ENCODE measurements at regions not wholly inside any gene's neighbourhood (a gene's known extent, or its start where the extent isn't known, plus 50 kb on each side); places are given as distances from the start of the nearest gene placed in this dataset.

DNA sequence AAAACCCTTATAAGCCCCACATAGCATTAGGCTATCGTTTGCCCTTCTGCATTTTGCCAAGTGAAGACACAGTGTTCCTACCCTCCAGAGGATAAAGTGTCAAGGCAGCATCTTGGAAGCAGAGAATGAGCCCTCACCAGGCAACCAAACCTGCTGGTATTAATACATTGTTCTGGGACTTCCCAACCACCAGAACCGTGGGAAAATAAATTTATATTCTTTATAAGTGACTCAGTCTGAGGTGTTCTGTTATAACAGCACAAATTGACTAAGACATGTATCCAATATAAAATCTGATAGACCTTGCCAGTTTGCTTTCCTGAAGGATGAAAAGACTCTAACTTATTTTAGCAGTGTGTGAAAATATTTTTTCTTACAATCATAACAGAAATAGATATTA, 792.5 kb upstream of the LRRC4C start:
- Mint-ChIP-seq H3K27ac (no peak overlapping the region), H3K36me3 (no peaks in the 10 kb centered on the region), H3K4me1 (ENCODE audit: unreplicated experiment) (peaks cover 3% of the 10 kb centered on the region), H3K4me3 (no peak overlapping the region), H3K27me3 (no peaks in the 10 kb centered on the region), H3K9me3 (peaks cover 5% of the 10 kb centered on the region)
- TF ChIP-seq, protein P1, sequence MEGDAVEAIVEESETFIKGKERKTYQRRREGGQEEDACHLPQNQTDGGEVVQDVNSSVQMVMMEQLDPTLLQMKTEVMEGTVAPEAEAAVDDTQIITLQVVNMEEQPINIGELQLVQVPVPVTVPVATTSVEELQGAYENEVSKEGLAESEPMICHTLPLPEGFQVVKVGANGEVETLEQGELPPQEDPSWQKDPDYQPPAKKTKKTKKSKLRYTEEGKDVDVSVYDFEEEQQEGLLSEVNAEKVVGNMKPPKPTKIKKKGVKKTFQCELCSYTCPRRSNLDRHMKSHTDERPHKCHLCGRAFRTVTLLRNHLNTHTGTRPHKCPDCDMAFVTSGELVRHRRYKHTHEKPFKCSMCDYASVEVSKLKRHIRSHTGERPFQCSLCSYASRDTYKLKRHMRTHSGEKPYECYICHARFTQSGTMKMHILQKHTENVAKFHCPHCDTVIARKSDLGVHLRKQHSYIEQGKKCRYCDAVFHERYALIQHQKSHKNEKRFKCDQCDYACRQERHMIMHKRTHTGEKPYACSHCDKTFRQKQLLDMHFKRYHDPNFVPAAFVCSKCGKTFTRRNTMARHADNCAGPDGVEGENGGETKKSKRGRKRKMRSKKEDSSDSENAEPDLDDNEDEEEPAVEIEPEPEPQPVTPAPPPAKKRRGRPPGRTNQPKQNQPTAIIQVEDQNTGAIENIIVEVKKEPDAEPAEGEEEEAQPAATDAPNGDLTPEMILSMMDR (conservative IDR thresholded peaks at IDR 0.05), result no peak
- no peak for DNase-seq (ENCODE audit: extremely low spot score, unreplicated experiment)

DNA sequence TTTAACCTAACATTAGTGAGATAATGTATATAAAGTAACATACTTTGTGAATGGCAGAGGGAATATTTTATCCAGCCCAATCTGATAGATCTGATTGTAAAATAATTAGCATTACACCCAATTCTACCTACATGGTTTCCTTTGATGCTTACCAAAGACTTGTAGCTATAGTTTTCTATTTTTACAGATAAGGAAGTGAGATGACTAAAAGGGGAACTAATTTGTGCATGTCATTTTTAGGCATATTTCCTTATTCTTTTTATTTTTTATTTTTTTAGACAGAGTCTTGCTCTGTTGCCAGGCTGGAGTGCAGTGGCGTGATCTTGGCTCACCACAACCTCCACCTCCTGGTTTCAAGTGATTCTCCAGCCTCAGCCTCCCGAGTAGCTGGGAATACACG, 793.7 kb upstream of the LRRC4C start:
- peaks cover 3% of the 10 kb centered on the region for H3K4me1 Mint-ChIP-seq (ENCODE audit: unreplicated experiment)
- H3K9me3 Mint-ChIP-seq, result peaks cover 5% of the 10 kb centered on the region
- no peak overlapping the region for H3K4me3 Mint-ChIP-seq

DNA sequence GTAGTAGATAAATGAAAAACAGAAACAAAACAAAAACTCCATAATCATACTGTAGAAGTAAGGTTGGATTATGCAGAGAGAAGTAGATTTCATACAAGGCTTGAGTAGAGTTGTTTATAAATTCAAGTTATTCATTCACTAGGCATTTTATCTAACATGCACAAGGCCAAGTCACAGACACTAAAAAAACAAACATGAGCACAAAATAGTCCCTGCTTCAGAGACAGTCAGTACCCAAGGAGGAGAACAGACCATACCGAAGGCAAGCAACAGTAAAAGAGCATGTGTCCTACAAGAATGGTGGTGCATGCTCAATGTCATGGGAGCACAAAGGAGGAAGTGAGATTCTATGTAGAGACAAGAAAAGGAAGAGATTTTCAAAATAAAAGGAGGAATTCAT, 796.5 kb upstream of the LRRC4C start:
- no peaks in the 10 kb centered on the region for H3K27me3 Mint-ChIP-seq
- no peak overlapping the region for H3K4me3 Mint-ChIP-seq
- no peaks in the 10 kb centered on the region for H3K36me3 Mint-ChIP-seq
- DNase-seq (ENCODE audit: extremely low spot score, unreplicated experiment), result no peak
- H3K9me3 Mint-ChIP-seq, result peaks cover 4% of the 10 kb centered on the region
- no peaks in the 10 kb centered on the region for H3K4me1 Mint-ChIP-seq (ENCODE audit: unreplicated experiment)
- TF ChIP-seq, protein P1 (conservative IDR thresholded peaks at IDR 0.05), result no peak
- no peak overlapping the region for H3K27ac Mint-ChIP-seq

More for the DNA sequence above, 793.7 kb upstream of the LRRC4C start:
- H3K27me3 Mint-ChIP-seq, result no peaks in the 10 kb centered on the region
- no peaks in the 10 kb centered on the region for H3K36me3 Mint-ChIP-seq
- no peak for DNase-seq (ENCODE audit: extremely low spot score, unreplicated experiment)
- TF ChIP-seq, protein P1 (conservative IDR thresholded peaks at IDR 0.05), result no peak
- no peak overlapping the region for H3K27ac Mint-ChIP-seq

DNA sequence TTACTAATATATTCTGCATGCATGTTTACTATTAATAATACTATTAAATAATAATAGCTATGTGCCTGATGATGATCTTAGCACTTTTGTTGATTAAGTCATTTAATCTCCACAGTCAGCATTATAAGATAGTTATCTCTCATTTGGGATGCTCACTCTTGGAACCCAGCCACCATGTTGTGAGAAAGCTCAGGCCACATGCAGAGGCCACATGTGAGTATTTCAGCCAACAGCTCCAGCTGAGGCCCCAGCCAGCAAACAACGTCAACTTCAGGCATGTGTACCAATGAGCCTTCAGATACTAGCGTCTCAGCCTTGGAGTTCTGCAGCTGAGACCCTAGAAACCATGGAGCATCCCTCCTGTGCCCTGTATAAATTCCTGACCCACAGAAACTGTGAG, 798.1 kb upstream of the LRRC4C start:
- Mint-ChIP-seq H3K4me1 (ENCODE audit: unreplicated experiment) (no peaks in the 10 kb centered on the region), H3K27ac (no peak overlapping the region), H3K9me3 (peaks cover 4% of the 10 kb centered on the region), H3K36me3 (no peaks in the 10 kb centered on the region), H3K27me3 (no peaks in the 10 kb centered on the region), H3K4me3 (no peak overlapping the region)
- no peak for DNase-seq (ENCODE audit: extremely low spot score, unreplicated experiment)
- TF ChIP-seq, protein P1 (conservative IDR thresholded peaks at IDR 0.05), result no peak

DNA sequence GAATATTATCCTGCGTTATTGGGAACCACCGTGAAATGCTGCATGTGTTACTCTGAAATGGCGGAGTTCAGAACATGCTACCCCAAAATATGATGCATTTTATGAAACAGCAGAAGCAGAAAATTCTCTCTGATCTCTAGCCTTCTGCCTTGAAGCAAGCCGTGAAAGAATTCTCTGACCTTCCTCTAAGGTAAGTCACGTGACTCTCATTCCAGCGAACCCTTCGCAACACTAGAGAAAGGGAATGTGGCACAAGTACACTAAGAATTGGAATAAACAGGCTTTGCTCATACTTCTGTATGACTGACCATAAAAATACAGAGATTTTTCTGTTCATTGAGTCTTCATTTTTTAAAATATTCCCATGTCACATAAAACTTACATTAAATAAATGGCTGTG, 805.6 kb upstream of the LRRC4C start:
- no peak overlapping the region for H3K4me3 Mint-ChIP-seq
- no peak overlapping the region for H3K27ac Mint-ChIP-seq
- TF ChIP-seq, protein P1 (conservative IDR thresholded peaks at IDR 0.05), result no peak
- H3K36me3 Mint-ChIP-seq, result no peaks in the 10 kb centered on the region
- H3K4me1 Mint-ChIP-seq (ENCODE audit: unreplicated experiment), result no peaks in the 10 kb centered on the region
- H3K9me3 Mint-ChIP-seq, result peaks cover under 1% of the 10 kb centered on the region
- H3K27me3 Mint-ChIP-seq, result no peaks in the 10 kb centered on the region
- no peak for DNase-seq (ENCODE audit: extremely low spot score, unreplicated experiment)

DNA sequence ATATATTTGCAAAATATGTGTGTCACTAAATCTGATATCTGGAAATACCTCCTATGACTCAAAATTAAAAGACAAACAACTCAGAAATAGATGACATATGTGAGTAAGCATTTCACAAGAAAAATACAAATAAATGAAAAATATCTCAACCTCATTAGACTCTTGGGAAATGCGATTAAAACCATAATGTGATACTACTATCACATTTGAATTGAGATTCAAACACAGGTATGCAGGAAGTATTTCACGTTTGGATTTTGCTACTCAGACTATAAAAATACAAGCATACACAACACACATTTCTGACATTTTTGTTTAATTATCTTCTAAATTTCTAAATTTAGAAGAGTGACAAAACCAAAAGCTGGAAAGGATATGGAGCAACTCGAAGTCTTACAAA, 811.9 kb upstream of the LRRC4C start:
- Mint-ChIP-seq H3K4me3 (no peak overlapping the region), H3K4me1 (ENCODE audit: unreplicated experiment) (no peaks in the 10 kb centered on the region)
- TF ChIP-seq, protein P1 (conservative IDR thresholded peaks at IDR 0.05), result no peak

More for the DNA sequence above, 811.9 kb upstream of the LRRC4C start:
- Mint-ChIP-seq H3K27me3 (no peaks in the 10 kb centered on the region), H3K36me3 (no peaks in the 10 kb centered on the region), H3K9me3 (peaks cover under 1% of the 10 kb centered on the region), H3K27ac (no peak overlapping the region)
- no peak for DNase-seq (ENCODE audit: extremely low spot score, unreplicated experiment)
